CD4-positive, alpha-beta T cell (primary cell): ENCODE measurements at regions not wholly inside any gene's neighbourhood (a gene's known extent, or its start where the extent isn't known, plus 50 kb on each side); places are given as distances from the start of the nearest gene placed in this dataset.

ENCODE experiments used
- ATAC-seq: fragments of 200-7000 bp; cut with Tn5 transposase; one replicate; pipeline ENCODE4 v1.10.0; 2022; ENCODE audit warnings: mild to moderate bottlenecking; ENCODE audit not compliant: poor library complexity
- CTCF ChIA-PET: fragments of 350-600 bp; sonication (Branson Sonifier 250); formaldehyde crosslinking; loops from one replicate; lab custom pipeline; 2021; ENCODE audit warnings: antibody characterized with exemption, inconsistent platforms; lab: Charles Lee
- POLR2A ChIA-PET: fragments of 350-600 bp; sonication (Branson Sonifier 250); formaldehyde crosslinking; loops from one replicate; lab custom pipeline; 2021; ENCODE audit warnings: antibody characterized with exemption, inconsistent platforms; lab: Charles Lee
- DNase-seq, 14 experiments: peaks; one replicate each; pipeline ENCODE4 v3.0.0-alpha.2; 2013 to 2020; ENCODE audit warnings: mixed read lengths in 2 of 14
- H3K27ac ChIP-seq, 2 donors: one replicate each; pipeline versions ENCODE4 v1.5.1 to v1.7.0; 2013; ENCODE audit warnings: low read length in 2 of 2, low read depth in 1 of 2, mild to moderate bottlenecking in 1 of 2
- H3K27me3 ChIP-seq, 2 experiments: 1 replicate in 1 of 2; 2 replicates in 1 of 2; pipeline versions ENCODE4 v1.6.1 to v1.7.0; 2013; ENCODE audit warnings: low read length in 2 of 2, control low read depth in 1 of 2, mild to moderate bottlenecking in 1 of 2, moderate library complexity in 1 of 2; ENCODE audit not compliant: insufficient read depth in 2 of 2, control insufficient read depth in 1 of 2
- H3K36me3 ChIP-seq: one replicate; pipeline ENCODE4 v1.6.1; 2013; ENCODE audit warnings: low read length, control low read depth; ENCODE audit not compliant: insufficient read depth
- H3K4me1 ChIP-seq: one replicate; pipeline ENCODE4 v1.6.1; 2013; ENCODE audit warnings: low read length, control low read depth; ENCODE audit not compliant: insufficient read depth
- H3K4me3 ChIP-seq: one replicate; pipeline ENCODE4 v1.5.1; 2013; ENCODE audit warnings: mild to moderate bottlenecking, low read length, moderate library complexity
- H3K9me3 ChIP-seq, 2 experiments: 1 replicate in 1 of 2; 2 replicates in 1 of 2; pipeline versions ENCODE4 v1.6.1 to v1.7.0; 2013; ENCODE audit warnings: low read length in 2 of 2, mild to moderate bottlenecking in 2 of 2, control low read depth in 1 of 2, moderate library complexity in 1 of 2; ENCODE audit not compliant: control insufficient read depth in 1 of 2, insufficient read depth in 1 of 2
- H3K27ac Mint-ChIP-seq: one replicate; pipeline ENCODE4 v1.8.0; 2020; ENCODE audit warnings: mixed read lengths
- H3K27me3 Mint-ChIP-seq: one replicate; pipeline ENCODE4 v1.8.0; 2021; ENCODE audit warnings: mixed read lengths
- H3K36me3 Mint-ChIP-seq: one replicate; pipeline ENCODE4 v1.8.0; 2021; ENCODE audit warnings: low read depth, mixed read lengths
- H3K4me1 Mint-ChIP-seq: one replicate; pipeline ENCODE4 v1.8.0; 2021; ENCODE audit warnings: low read depth, mixed read lengths
- H3K4me3 Mint-ChIP-seq: one replicate; pipeline ENCODE4 v1.8.0; 2020; ENCODE audit warnings: mild to moderate bottlenecking, mixed read lengths
- H3K9me3 Mint-ChIP-seq: one replicate; pipeline ENCODE4 v1.8.0; 2020; ENCODE audit warnings: mixed read lengths
- intact Hi-C, 2 experiments: fragments of 100-400 bp; cut with DNase I in 1 of 2; cut with micrococcal nuclease in 1 of 2; formaldehyde crosslinking; loops; one replicate each; pipeline versions ENCODE4 v1.15.1 to v1.9.0; 2023 to 2025; cut with DNase I, micrococcal nuclease
- TF ChIP-seq, protein P1 (sequence below): fragments of 200-600 bp; IDR thresholded peaks from one replicate; pipeline ENCODE4 v1.8.0; 2022; ENCODE audit warnings: antibody characterized with exemption, mild to moderate bottlenecking

GRCh38 chr14:53386362-53386761, 233.2 kb upstream of the DDHD1 start:
- H3K9me3 ChIP-seq = no peaks in the 10 kb centered on the region
- no peak overlapping the region for H3K27ac ChIP-seq
- no peaks in the 10 kb centered on the region for H3K36me3 Mint-ChIP-seq
- H3K27me3 ChIP-seq = no peaks in the 10 kb centered on the region
- H3K4me1 Mint-ChIP-seq = no peaks in the 10 kb centered on the region
- intact Hi-C loops = no loop called here
- H3K9me3 Mint-ChIP-seq = no peaks in the 10 kb centered on the region
- TF ChIP-seq, protein P1, sequence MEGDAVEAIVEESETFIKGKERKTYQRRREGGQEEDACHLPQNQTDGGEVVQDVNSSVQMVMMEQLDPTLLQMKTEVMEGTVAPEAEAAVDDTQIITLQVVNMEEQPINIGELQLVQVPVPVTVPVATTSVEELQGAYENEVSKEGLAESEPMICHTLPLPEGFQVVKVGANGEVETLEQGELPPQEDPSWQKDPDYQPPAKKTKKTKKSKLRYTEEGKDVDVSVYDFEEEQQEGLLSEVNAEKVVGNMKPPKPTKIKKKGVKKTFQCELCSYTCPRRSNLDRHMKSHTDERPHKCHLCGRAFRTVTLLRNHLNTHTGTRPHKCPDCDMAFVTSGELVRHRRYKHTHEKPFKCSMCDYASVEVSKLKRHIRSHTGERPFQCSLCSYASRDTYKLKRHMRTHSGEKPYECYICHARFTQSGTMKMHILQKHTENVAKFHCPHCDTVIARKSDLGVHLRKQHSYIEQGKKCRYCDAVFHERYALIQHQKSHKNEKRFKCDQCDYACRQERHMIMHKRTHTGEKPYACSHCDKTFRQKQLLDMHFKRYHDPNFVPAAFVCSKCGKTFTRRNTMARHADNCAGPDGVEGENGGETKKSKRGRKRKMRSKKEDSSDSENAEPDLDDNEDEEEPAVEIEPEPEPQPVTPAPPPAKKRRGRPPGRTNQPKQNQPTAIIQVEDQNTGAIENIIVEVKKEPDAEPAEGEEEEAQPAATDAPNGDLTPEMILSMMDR = no peak
- POLR2A ChIA-PET = no interaction called here
- no peak overlapping the region for H3K4me3 Mint-ChIP-seq
- CTCF ChIA-PET = no interaction called here
- ATAC-seq (no peak), DNase-seq (no peak)
- H3K4me1 ChIP-seq = no peaks in the 10 kb centered on the region
- H3K27ac Mint-ChIP-seq = no peak overlapping the region
- H3K27me3 Mint-ChIP-seq = no peaks in the 10 kb centered on the region
- no peak overlapping the region for H3K4me3 ChIP-seq
- no peaks in the 10 kb centered on the region for H3K36me3 ChIP-seq

- H3K4me1 Mint-ChIP-seq = no peaks in the 10 kb centered on the region
- Histone ChIP-seq H3K27me3 (no peaks in the 10 kb centered on the region), H3K36me3 (no peaks in the 10 kb centered on the region), H3K27ac (no peak overlapping the region), H3K4me1 (no peaks in the 10 kb centered on the region), H3K4me3 (no peak overlapping the region), H3K9me3 (no peaks in the 10 kb centered on the region)
- H3K36me3 Mint-ChIP-seq = no peaks in the 10 kb centered on the region
- ChIA-PET CTCF (no interaction called here), POLR2A (no interaction called here)
- DNase-seq (no peak), ATAC-seq (no peak)
- intact Hi-C loops = no loop called here
- no peaks in the 10 kb centered on the region for H3K27me3 Mint-ChIP-seq
- TF ChIP-seq, protein P1 = no peak
- no peak overlapping the region for H3K4me3 Mint-ChIP-seq
- no peaks in the 10 kb centered on the region for H3K9me3 Mint-ChIP-seq
- no peak overlapping the region for H3K27ac Mint-ChIP-seq
These were observed 231.4 kb upstream of the DDHD1 start for GRCh38 chr14:53384536-53384935.

DNA sequence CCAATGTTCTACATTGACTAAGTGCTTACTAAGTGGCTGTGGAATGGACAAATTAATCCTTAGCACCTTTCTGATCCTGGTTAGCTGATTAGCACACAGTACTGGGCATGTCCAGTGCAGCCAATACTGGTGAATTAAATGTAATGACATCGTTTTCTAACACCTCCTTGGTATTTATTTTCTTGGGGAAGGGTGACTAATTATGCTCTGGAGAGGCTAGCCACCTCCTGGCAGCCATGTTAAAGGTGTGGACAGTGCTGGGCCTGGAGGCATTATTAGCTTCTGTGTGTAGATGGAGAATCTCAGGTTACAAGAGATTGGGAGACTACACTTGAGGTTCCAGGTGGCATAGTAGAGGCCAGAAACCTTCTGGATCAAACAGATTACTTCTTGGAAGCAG, 230.9 kb upstream of the DDHD1 start:
- no peaks in the 10 kb centered on the region for H3K4me1 ChIP-seq
- Mint-ChIP-seq H3K36me3 (no peaks in the 10 kb centered on the region), H3K4me1 (no peaks in the 10 kb centered on the region), H3K9me3 (peaks cover under 1% of the 10 kb centered on the region), H3K27ac (no peak overlapping the region), H3K27me3 (no peaks in the 10 kb centered on the region), H3K4me3 (no peak overlapping the region)
- H3K4me3 ChIP-seq = no peak overlapping the region
- POLR2A ChIA-PET = no interaction called here
- ATAC-seq = no peak
- TF ChIP-seq, protein P1 = no peak
- no peaks in the 10 kb centered on the region for H3K9me3 ChIP-seq
- intact Hi-C loops = no loop called here
- no peaks in the 10 kb centered on the region for H3K36me3 ChIP-seq
- no peak overlapping the region for H3K27ac ChIP-seq
- no peaks in the 10 kb centered on the region for H3K27me3 ChIP-seq
- DNase-seq = no peak
- CTCF ChIA-PET = interaction anchor here (0.7 kb wide), 1 partner anchor 845 kb away, joined by 3 read pairs; no protein-coding TSS in a partner anchor
